RWPE2 (cell line): ENCODE measurements at regions not wholly inside any gene's neighbourhood (a gene's known extent, or its start where the extent isn't known, plus 50 kb on each side); places are given as distances from the start of the nearest gene placed in this dataset.
"Not testable (repeated sequence)": the region's sequence is repeated elsewhere in the genome, so short reads cannot be mapped to it uniquely, and the experiment has no call there.

ENCODE experiments used
- ATAC-seq: fragments of 200-7000 bp; cut with Tn5 transposase; 3 replicates; pipeline ENCODE4 v1.9.1; 2021; ENCODE audit warnings: low read depth
- DNase-seq: peaks from one replicate; pipeline ENCODE4 v3.0.0-alpha.2; 2020; ENCODE audit warnings: low spot score
- H3K27ac ChIP-seq: fragments of 450-650 bp; 2 replicates; pipeline ENCODE4 v1.5.1; 2017; ENCODE audit warnings: mild to moderate bottlenecking; ENCODE audit not compliant: poor library complexity, severe bottlenecking
- H3K27me3 ChIP-seq: fragments of 250-450 bp; sonication (Bioruptor Pico); 2 replicates; pipeline ENCODE4 v1.5.1; 2021; ENCODE audit warnings: mild to moderate bottlenecking, moderate library complexity; ENCODE audit not compliant: insufficient read depth, poor library complexity, severe bottlenecking
- H3K36me3 ChIP-seq: fragments of 250-450 bp; sonication (Bioruptor Pico); 2 replicates; pipeline ENCODE4 v1.5.1; 2020; ENCODE audit warnings: low read depth, mild to moderate bottlenecking, moderate library complexity
- H3K4me1 ChIP-seq: fragments of 250-450 bp; sonication (Bioruptor Pico); 2 replicates; pipeline ENCODE4 v1.5.1; 2021; ENCODE audit warnings: mild to moderate bottlenecking, moderate library complexity; ENCODE audit not compliant: insufficient read depth, poor library complexity, severe bottlenecking
- H3K4me3 ChIP-seq: fragments of 250-450 bp; sonication (Bioruptor Pico); 2 replicates; pipeline ENCODE4 v1.5.1; 2021; ENCODE audit warnings: mild to moderate bottlenecking, moderate library complexity; ENCODE audit not compliant: severe bottlenecking
- H3K9me3 ChIP-seq: fragments of 250-450 bp; sonication (Bioruptor Pico); 2 replicates; pipeline ENCODE4 v1.5.1; 2021; ENCODE audit warnings: mild to moderate bottlenecking, moderate library complexity; ENCODE audit not compliant: severe bottlenecking
- CTCF ChIP-seq: fragments of 450-650 bp; IDR thresholded peaks from one replicate; pipeline ENCODE4 v1.5.1; 2017; ENCODE audit warnings: mild to moderate bottlenecking, moderate library complexity; ENCODE audit not compliant: poor library complexity, severe bottlenecking

DNA sequence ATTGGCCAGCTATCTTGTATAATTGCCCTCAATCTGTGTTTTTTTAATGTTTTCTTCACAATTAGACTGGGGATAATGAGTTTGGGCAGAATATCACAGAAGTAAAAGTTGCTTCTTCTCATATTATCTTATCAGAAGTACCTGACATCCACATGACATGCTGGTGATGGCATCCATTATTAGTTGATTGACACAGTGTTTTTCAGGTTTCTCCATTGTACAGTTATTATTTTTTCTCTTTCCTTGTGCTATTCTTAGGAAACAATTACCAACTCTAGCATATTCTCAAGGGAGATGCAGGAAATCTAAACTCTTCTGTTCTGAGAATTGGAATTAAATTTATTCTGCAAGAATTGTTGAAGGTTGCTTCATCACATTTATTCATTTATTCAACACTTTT, 1000.1 kb upstream of the LCORL start:
- no peak for TF ChIP-seq CTCF
- Histone ChIP-seq H3K9me3 (no peaks in the 10 kb centered on the region), H3K27ac (no peak overlapping the region), H3K36me3 (no peaks in the 10 kb centered on the region), H3K4me3 (no peak overlapping the region), H3K4me1 (no peaks in the 10 kb centered on the region), H3K27me3 (no peaks in the 10 kb centered on the region)
- ATAC-seq (no peak), DNase-seq (no peak)

DNA sequence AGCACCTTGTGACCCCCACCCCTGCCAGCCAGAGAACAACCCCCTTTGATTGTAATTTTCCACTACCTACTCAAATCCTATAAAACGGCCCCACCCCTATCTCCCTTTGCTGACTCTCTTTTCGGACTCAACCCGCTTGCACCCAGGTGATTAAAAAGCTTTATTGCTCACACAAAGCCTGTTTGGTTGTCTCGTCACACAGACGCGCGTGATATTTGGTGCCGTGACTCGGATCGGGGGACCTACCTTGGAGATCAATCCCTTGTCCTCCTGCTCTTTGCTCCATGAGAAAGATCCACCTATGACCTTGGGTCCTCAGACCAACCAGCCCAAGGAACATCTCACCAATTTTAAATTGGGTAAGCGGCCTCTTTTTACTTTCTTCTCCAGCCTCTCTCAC, 995.0 kb upstream of the LCORL start:
- H3K27ac ChIP-seq, H3K4me1 ChIP-seq, ATAC-seq, H3K4me3 ChIP-seq, H3K9me3 ChIP-seq, H3K36me3 ChIP-seq, DNase-seq, H3K27me3 ChIP-seq: not testable (repeated sequence)

DNA sequence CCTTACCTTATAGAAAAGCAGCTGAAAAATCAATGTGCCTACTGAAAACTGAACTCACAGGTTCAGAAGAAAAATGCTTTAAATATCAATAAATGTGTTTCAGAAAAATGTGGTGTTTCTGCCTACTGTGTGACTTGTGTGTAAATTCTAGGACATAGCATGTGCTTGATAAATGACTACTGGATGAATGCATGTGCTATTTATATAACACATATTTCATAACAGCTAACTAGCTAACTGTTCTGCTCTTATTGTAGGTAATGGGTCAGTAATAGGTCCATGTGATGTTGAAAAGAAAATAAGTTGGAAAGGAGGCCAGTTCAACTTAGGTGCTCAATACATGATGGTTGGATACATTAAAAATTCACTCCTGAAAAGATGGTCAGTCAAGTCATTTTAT, 993.0 kb upstream of the LCORL start:
- Histone ChIP-seq H3K36me3 (no peaks in the 10 kb centered on the region), H3K27me3 (no peaks in the 10 kb centered on the region), H3K4me3 (no peak overlapping the region), H3K27ac (no peak overlapping the region), H3K4me1 (no peaks in the 10 kb centered on the region), H3K9me3 (no peaks in the 10 kb centered on the region)
- no peak for TF ChIP-seq CTCF
- DNase-seq = no peak
- ATAC-seq = no peak

DNA sequence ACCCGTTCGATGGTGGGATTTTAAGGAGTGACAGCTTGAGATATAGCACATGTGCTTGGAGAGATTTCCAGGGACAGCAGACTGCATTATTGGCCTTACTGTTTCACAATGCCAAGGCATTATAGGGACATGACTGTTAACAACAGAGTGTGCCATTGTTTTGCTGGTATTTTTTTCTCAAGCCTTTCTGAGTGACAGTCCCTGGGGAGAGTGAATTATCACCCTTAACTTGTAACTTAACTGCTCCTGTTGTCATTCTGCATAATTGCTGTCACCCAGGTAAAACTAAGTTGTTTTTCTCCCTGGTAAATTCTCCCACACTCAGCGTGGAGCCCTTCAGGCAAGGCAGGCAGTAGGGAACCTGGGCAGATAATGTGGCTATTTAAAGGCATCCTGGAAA, 989.2 kb upstream of the LCORL start:
- TF ChIP-seq CTCF = no peak
- no peaks in the 10 kb centered on the region for H3K9me3 ChIP-seq
- DNase-seq (no peak), ATAC-seq (no peak)
- no peaks in the 10 kb centered on the region for H3K4me1 ChIP-seq
- H3K27ac ChIP-seq = no peak overlapping the region
- no peaks in the 10 kb centered on the region for H3K27me3 ChIP-seq
- no peak overlapping the region for H3K4me3 ChIP-seq
- no peaks in the 10 kb centered on the region for H3K36me3 ChIP-seq

DNA sequence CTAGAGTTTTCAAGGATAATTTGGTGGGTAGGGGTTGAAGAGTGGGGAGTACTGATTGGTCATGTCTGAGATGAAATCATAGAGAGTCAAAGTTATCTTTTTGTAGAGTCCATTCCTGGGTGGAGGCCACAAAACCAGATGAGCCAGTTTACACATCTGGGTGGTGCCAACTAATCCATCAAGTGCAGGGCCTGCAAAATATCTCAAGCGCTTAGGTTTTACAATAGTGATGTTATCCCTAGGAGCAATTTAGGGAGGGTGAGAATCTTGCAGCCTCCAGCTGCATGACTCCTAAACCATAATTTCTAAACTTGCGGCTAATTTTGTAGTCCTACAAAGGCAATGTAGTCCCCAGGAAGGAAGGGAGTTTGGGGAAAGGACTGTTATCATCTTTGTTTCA, 988.3 kb upstream of the LCORL start:
- H3K36me3 ChIP-seq = no peaks in the 10 kb centered on the region
- H3K27me3 ChIP-seq = no peaks in the 10 kb centered on the region
- DNase-seq = no peak
- ATAC-seq = no peak
- H3K9me3 ChIP-seq = no peaks in the 10 kb centered on the region
- no peaks in the 10 kb centered on the region for H3K4me1 ChIP-seq
- no peak overlapping the region for H3K4me3 ChIP-seq
- no peak overlapping the region for H3K27ac ChIP-seq
- no peak for TF ChIP-seq CTCF

DNA sequence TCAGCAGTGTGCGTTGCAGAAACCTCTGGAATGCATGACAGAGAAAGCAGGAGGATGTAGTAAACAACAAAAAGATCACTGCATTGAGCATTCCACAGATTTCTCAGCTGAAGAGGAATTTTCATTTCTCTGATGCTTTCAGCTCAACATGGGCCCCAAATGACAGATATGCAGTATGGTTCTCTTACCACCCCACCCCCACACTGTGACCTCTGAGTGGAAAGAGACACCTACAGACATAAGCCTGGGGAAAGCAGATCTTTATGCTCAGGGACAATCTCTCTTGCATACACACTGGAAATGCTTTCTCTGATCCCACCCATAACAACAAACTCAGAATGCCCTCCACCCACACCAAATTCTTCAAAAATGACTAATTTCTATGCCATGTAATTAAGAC, 983.7 kb upstream of the LCORL start:
- Histone ChIP-seq H3K4me1 (no peaks in the 10 kb centered on the region), H3K36me3 (no peaks in the 10 kb centered on the region), H3K4me3 (no peak overlapping the region), H3K27ac (no peak overlapping the region), H3K27me3 (no peaks in the 10 kb centered on the region), H3K9me3 (no peaks in the 10 kb centered on the region)
- DNase-seq (no peak), ATAC-seq (no peak)
- TF ChIP-seq CTCF = no peak
